GM19099 (cell line): ENCODE measurements at regions not wholly inside any gene's neighbourhood (a gene's known extent, or its start where the extent isn't known, plus 50 kb on each side); places are given as distances from the start of the nearest gene placed in this dataset.

ENCODE experiments used
- POLR2A ChIP-seq: IDR thresholded peaks from 3 replicates; pipeline ENCODE4 v1.6.1; 2011; ENCODE audit warnings: low read depth; ENCODE audit not compliant: insufficient read length; ENCODE audit errors: extremely low read depth

DNA sequence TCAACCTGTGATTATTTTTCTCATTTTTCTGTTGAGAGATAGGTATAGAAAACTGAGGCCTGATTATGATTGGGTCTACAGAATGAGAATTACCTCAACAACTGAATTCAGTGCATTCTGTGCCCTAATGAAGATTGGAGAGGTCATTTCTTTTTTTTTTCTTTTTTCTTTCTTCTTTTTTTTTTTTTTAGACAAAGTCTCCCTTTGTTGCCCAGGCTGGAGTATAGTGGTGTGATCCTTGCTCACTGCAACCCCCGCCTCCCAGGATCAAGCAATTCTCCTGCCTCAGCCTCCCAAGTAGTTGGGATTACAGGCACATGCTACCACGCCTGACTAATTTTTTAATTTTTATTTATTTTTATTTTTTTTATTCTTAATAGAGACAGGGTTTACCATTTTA, 95.0 kb upstream of the ARMC3 start:
- no peak for TF ChIP-seq POLR2A

DNA sequence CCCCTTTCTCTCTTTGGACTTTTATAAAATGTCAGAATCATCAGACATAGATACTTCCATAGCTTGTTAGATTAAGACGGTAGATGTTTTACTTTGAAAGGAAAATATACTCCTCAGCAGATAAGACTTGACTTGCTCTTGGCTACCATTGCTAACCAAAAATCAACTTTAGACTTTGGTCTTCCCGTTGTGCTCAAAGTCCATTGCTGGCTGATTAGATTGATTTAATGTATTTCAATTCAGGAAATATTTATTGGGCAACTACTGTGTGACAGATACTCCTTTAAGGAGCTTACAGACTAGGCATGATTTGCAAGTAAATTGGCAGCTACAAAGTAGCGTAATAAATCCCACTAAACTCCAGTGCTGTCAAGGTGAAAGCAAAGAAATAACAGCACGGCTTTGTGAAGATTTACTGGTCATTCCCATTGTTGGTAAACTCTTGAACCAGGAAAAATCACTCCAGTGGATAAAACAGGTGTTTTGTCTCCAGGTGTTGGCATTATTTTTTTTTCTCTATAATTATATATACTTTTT, 95.7 kb upstream of the ARMC3 start:
- TF ChIP-seq POLR2A = no peak

- TF ChIP-seq POLR2A = no peak
These were observed 96.3 kb upstream of the ARMC3 start for GRCh38 chr10:22831586-22831985.

GRCh38 chr10:22825841-22826240, 102.0 kb upstream of the ARMC3 start:
- TF ChIP-seq POLR2A = no peak

DNA sequence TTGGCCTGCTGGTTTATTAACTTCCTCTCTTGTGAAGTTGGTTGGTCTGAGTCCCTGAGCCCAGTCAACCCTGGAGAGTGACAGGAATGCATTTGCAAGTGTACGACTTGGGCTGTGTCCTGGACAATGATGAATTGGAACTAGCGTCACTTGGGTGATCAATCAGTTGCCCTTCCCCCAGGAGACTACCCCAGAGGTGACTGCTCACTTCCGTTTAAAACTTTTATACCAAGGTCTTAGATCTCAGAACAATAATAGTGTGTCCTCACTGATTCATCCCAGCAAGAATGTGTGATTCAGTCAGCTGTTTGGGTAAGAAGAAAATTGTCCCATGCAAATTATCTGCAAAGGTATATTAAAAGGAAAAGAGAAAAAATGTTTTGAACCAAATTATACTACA, 102.9 kb upstream of the ARMC3 start:
- no peak for TF ChIP-seq POLR2A

GRCh38 chr10:22824520-22824919, 103.3 kb upstream of the ARMC3 start:
- TF ChIP-seq POLR2A = no peak

DNA sequence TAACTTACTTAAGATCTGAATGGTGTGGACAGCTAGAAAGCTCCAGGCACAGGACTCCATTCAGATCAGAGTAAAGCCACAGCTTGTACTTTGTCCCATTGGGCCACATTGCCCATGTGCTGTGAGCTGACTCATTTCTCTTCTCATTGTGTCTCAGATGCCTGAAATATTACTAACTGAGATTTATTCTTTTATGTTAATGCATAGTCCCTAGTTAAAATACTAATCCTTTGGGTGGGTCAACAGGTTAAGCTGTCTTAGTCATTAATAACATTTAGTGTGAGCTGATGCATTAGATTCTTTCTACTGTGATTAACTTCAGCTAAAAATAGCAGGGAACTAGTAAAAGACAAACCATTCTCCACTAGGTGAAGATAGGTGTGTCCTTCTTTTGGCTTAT, 104.7 kb upstream of the ARMC3 start:
- TF ChIP-seq POLR2A = no peak

GRCh38 chr10:22821501-22821900, 106.4 kb upstream of the ARMC3 start:
- no peak for TF ChIP-seq POLR2A

DNA sequence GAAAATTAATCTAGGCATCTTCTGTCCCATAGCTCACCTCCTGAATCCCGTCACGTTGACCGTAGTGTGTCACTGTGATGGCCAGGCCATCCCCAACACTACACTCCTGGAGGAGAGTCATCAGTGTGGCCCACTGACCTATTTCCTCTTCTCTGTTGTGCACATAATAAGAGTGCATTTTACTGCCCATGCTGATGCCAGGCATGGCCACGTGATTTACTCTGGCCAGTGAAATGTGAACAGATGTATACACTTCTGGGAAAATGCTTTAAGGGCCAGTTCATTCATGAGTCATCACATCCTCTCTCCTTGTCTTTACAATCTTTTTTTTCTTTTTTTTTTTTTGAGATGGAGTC, 101.9 kb upstream of the PIP4K2A start:
- no peak for TF ChIP-seq POLR2A

- TF ChIP-seq POLR2A = no peak
These were observed 96.5 kb upstream of the PIP4K2A start for GRCh38 chr10:22810643-22811465.

GRCh38 chr10:22807238-22807637, 92.9 kb upstream of the PIP4K2A start:
- no peak for TF ChIP-seq POLR2A

- no peak for TF ChIP-seq POLR2A
These were observed 90.9 kb upstream of the PIP4K2A start for GRCh38 chr10:22805304-22805703.

DNA sequence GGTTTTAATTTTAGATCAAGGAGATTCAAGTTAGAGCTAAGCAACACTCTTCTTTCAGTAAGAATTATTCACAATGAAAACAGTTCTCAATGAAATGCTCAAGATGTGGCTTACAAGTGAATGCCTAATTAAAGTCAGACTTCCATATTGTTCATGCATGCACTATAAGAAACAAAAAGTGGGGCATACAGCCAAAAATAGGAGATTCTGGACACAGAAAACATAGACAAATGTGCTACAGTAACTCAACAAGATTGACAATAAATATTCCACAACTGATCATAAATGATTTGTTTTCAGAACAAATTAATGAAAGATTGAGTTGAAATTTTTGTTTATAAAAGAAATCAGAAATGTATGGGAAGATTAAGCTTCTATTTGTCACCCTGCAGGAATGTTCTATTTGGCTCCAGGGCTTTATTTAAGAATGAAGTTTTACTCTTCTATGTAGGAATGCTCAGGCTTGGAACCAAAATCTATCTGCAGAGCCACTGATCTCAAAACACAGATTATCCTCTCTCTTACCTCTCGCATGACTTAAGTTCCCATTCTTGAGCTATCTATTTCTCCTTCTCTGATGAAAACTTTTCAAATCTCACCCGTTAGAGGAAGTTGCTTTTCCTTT, 89.0 kb upstream of the PIP4K2A start:
- TF ChIP-seq POLR2A = no peak

DNA sequence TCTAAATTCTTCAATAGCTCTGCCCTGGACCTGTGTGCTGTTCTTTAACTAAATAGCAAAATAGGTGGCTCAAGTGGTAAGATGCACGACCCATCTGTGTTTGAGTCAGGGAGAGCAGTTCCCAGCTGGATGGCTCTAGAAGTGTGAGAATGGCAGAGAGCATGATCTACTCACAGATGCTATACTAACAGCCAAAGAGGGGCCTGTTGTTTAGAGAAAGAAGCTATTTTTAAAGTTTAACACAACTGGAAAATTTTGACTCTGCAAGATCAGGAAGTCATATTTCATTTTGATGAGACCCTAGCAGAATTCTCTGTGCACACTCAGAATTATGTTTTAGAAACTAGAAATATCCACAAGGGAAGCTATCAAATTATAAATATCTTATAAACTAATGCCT, 87.4 kb upstream of the PIP4K2A start:
- no peak for TF ChIP-seq POLR2A

GRCh38 chr10:22795546-22795945, 81.2 kb upstream of the PIP4K2A start:
- no peak for TF ChIP-seq POLR2A

DNA sequence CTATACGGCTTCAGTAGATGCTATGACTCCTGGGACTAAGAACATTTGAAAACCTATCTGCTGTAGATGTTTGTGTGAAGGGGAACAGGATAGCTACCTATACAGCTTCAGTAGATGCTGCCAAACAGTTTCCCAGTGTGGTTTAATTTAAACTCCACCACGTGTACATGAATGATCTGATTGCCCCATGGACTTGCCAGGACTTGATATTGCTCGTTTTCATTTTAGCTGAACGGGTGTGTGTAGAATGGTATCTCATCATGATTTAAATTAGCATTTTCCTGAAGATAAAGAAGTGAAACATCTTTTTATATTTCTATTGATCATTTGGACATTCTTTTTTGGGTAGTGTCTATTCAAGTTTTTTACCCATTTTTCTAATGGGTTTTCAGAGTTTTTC, 77.8 kb upstream of the PIP4K2A start:
- TF ChIP-seq POLR2A = no peak
